ENCODE measurements at regions not wholly inside any gene's neighbourhood (a gene's known extent, or its start where the extent isn't known, plus 50 kb on each side); places are given as distances from the start of the nearest gene placed in this dataset.
"Not testable (repeated sequence)": the region's sequence is repeated elsewhere in the genome, so short reads cannot be mapped to it uniquely, and the experiment has no call there.

DNA sequence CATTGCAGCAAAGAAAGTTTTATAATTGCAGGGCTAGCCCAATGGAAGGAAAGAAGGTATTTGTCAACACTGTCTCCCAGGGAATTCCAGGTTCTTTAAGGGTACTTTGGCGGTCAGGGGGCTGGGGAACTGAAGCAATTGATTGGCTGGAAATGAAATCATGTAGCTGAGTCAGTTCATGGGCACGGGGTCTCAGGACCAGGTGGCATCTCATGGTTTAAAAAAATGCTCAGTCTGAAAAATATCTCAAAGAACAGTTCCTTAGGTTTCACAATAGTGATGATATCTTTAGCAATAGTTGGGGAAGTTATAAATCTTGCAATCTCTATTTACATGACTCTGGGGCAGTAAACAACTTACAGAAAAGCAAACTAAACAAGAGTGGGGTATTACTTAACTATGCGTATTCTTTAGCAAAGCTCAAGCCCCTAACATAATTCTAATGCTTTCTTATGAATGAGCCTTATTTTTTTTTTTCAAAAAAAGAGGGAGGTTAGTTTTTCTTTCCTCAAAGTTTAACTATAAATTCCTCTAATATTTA, 376.9 kb upstream of the NRG3 start:
- H3K27me3 ChIP-seq (ENCODE audit: control insufficient read depth, low read length), result no peaks in the 10 kb centered on the region
- H3K27ac ChIP-seq (ENCODE audit: low read depth, low read length), result no peak overlapping the region
- no peaks in the 10 kb centered on the region for H3K36me3 ChIP-seq (ENCODE audit: control insufficient read depth, low read length)
- H3K4me2 ChIP-seq (ENCODE audit: low read length), result no peak overlapping the region
- H3K4me1 ChIP-seq (ENCODE audit: control insufficient read depth, low read length), result no peaks in the 10 kb centered on the region
- no peaks in the 10 kb centered on the region for H3K79me2 ChIP-seq (ENCODE audit: control insufficient read depth, low read length)
- no peaks in the 10 kb centered on the region; the same call in 1 of the 2 replicates for H3K9me3 ChIP-seq (ENCODE audit: control insufficient read depth, insufficient read depth, low read length)
- TF ChIP-seq, protein P1, sequence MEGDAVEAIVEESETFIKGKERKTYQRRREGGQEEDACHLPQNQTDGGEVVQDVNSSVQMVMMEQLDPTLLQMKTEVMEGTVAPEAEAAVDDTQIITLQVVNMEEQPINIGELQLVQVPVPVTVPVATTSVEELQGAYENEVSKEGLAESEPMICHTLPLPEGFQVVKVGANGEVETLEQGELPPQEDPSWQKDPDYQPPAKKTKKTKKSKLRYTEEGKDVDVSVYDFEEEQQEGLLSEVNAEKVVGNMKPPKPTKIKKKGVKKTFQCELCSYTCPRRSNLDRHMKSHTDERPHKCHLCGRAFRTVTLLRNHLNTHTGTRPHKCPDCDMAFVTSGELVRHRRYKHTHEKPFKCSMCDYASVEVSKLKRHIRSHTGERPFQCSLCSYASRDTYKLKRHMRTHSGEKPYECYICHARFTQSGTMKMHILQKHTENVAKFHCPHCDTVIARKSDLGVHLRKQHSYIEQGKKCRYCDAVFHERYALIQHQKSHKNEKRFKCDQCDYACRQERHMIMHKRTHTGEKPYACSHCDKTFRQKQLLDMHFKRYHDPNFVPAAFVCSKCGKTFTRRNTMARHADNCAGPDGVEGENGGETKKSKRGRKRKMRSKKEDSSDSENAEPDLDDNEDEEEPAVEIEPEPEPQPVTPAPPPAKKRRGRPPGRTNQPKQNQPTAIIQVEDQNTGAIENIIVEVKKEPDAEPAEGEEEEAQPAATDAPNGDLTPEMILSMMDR (IDR thresholded peaks at IDR 0.05; ENCODE audit: low read depth, low read length, poor library complexity, severe bottlenecking), result no peak
- no peak for TF ChIP-seq EZH2phosphoT487 (IDR thresholded peaks at IDR 0.05; ENCODE audit: borderline replicate concordance, low read length)
- no peak overlapping the region for H3K4me3 ChIP-seq (ENCODE audit: low read length)
- H3F3A ChIP-seq (ENCODE audit: control insufficient read depth, insufficient read depth), result no peaks in the 10 kb centered on the region
- H4K20me1 ChIP-seq (ENCODE audit: control insufficient read depth, insufficient read depth, low read depth, low read length), result no peaks in the 10 kb centered on the region
- H3K9me2 ChIP-seq (replicated peaks; ENCODE audit: control insufficient read depth, low read length), result no peaks in the 10 kb centered on the region

DNA sequence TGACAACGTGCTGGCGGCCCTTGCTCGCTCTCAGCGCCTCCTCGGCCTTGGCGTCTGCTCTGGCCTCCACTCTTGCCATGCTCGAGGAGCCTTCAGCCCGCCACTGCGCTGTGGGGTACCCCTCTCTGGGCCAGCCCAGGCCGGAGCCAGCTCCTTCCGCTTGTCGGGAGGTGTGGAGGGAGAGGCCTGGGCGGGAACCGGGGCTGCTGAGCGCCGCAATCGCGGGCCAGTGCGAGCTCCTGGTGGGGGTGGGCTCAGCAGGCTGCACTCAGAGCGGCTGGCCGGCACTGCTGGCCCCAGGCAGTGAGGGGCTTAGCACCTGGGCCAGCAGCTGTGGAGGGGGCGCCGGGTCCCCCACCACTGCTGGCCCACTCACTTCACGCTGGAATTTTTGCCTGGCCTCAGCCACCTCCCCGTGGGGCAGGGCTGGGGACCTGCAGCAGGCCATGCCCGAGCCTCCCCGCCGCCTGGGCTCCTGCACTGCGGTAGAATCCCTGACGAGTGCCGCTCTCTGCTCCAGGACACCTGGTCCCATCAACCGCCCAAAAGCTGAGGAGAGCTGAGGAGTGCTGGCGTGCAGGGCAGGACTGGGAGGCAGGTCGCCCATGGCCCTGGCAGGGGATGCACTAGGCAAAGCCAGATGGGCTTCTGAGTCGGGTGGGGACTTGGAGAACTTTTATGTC, 372.2 kb upstream of the NRG3 start:
- Histone ChIP-seq H3K9me3 (ENCODE audit: control insufficient read depth, insufficient read depth, low read length) (no peaks in the 10 kb centered on the region; the same call in 1 of the 2 replicates), H3K9me2 (replicated peaks; ENCODE audit: control insufficient read depth, low read length) (no peaks in the 10 kb centered on the region), H3K4me2 (ENCODE audit: low read length) (no peak overlapping the region), H3K36me3 (ENCODE audit: control insufficient read depth, low read length) (no peaks in the 10 kb centered on the region), H3K79me2 (ENCODE audit: control insufficient read depth, low read length) (no peaks in the 10 kb centered on the region), H3F3A (ENCODE audit: control insufficient read depth, insufficient read depth) (no peaks in the 10 kb centered on the region), H3K4me1 (ENCODE audit: control insufficient read depth, low read length) (no peaks in the 10 kb centered on the region), H3K27me3 (ENCODE audit: control insufficient read depth, low read length) (no peaks in the 10 kb centered on the region), H4K20me1 (ENCODE audit: control insufficient read depth, insufficient read depth, low read depth, low read length) (no peaks in the 10 kb centered on the region), H3K27ac (ENCODE audit: low read depth, low read length) (no peak overlapping the region), H3K4me3 (ENCODE audit: low read length) (no peak overlapping the region)
- TF ChIP-seq EZH2phosphoT487 (IDR thresholded peaks at IDR 0.05; ENCODE audit: borderline replicate concordance, low read length), result no peak
- TF ChIP-seq, protein P1 (IDR thresholded peaks at IDR 0.05; ENCODE audit: low read depth, low read length, poor library complexity, severe bottlenecking), result no peak

DNA sequence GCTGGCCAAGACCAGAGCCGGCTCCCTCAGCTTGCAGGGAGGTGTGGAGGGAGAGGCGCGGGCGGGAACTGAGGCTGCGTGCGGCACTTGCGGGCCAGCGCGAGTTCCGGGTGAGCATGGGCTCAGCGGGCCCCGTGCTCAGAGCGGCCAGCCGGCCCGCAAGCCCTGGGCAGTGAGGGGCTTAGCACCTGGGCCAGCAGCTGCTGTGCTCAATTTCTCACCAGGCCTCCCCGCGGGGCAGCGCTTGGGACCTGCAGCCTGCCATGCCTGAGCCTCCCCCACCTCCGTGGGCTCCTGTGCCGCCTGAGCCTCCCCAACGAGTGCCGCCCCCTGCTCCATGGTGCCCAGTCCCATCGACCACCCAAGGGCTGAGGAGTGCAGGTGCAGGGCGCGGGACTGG, 369.2 kb upstream of the NRG3 start:
- not testable (repeated sequence) for H3K9me2 ChIP-seq (replicated peaks; ENCODE audit: control insufficient read depth, low read length); H3K27ac ChIP-seq (ENCODE audit: low read depth, low read length); H3K36me3 ChIP-seq (ENCODE audit: control insufficient read depth, low read length); H3K9me3 ChIP-seq (ENCODE audit: control insufficient read depth, insufficient read depth, low read length); H3K4me3 ChIP-seq (ENCODE audit: low read length); H3K27me3 ChIP-seq (ENCODE audit: control insufficient read depth, low read length); H3F3A ChIP-seq (ENCODE audit: control insufficient read depth, insufficient read depth); H3K4me1 ChIP-seq (ENCODE audit: control insufficient read depth, low read length); H3K79me2 ChIP-seq (ENCODE audit: control insufficient read depth, low read length); H3K4me2 ChIP-seq (ENCODE audit: low read length); H4K20me1 ChIP-seq (ENCODE audit: control insufficient read depth, insufficient read depth, low read depth, low read length)

DNA sequence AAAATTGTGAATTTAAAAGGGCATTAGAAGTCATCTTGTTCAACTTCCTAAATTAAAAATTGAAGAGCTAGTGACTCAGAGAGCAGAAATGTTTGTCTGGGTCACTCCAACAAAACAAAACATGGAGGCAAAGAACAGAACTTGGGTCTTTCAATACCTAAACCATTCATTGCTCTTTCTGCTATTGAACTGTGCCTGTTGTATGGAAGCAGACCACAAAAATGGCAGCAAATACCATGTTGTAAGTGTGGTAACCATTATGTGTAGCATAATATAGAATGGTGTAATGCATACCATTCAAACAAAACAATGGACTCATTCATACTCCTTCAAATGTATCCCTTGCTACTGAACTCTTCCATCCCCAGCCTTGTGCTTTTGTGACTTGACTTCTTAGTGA, 360.2 kb upstream of the NRG3 start:
- Histone ChIP-seq H3K27me3 (ENCODE audit: control insufficient read depth, low read length) (no peaks in the 10 kb centered on the region), H3K4me2 (ENCODE audit: low read length) (no peak overlapping the region), H3K79me2 (ENCODE audit: control insufficient read depth, low read length) (no peaks in the 10 kb centered on the region), H4K20me1 (ENCODE audit: control insufficient read depth, insufficient read depth, low read depth, low read length) (no peaks in the 10 kb centered on the region), H3K4me1 (ENCODE audit: control insufficient read depth, low read length) (no peaks in the 10 kb centered on the region), H3K36me3 (ENCODE audit: control insufficient read depth, low read length) (no peaks in the 10 kb centered on the region), H3K27ac (ENCODE audit: low read depth, low read length) (no peak overlapping the region), H3K9me3 (ENCODE audit: control insufficient read depth, insufficient read depth, low read length) (no peaks in the 10 kb centered on the region), H3K9me2 (replicated peaks; ENCODE audit: control insufficient read depth, low read length) (no peaks in the 10 kb centered on the region), H3K4me3 (ENCODE audit: low read length) (no peak overlapping the region), H3F3A (ENCODE audit: control insufficient read depth, insufficient read depth) (no peaks in the 10 kb centered on the region)
- TF ChIP-seq, protein P1 (IDR thresholded peaks at IDR 0.05; ENCODE audit: low read depth, low read length, poor library complexity, severe bottlenecking), result no peak

All from DOHH2 (cell line).